UCSD-AML1 (cell line): ENCODE measurements at regions not wholly inside any gene's neighbourhood (a gene's known extent, or its start where the extent isn't known, plus 50 kb on each side); places are given as distances from the start of the nearest gene placed in this dataset.

Experiments
- DNase-seq: peaks from one replicate; lab custom pipeline; 2025; ENCODE audit not compliant: unreplicated experiment; lab: John Stamatoyannopoulos, UW

GRCh38 chr21:26784974-26785373 is 60.2 kb downstream of the ADAMTS1 start:
- DNase-seq: no peak

DNA sequence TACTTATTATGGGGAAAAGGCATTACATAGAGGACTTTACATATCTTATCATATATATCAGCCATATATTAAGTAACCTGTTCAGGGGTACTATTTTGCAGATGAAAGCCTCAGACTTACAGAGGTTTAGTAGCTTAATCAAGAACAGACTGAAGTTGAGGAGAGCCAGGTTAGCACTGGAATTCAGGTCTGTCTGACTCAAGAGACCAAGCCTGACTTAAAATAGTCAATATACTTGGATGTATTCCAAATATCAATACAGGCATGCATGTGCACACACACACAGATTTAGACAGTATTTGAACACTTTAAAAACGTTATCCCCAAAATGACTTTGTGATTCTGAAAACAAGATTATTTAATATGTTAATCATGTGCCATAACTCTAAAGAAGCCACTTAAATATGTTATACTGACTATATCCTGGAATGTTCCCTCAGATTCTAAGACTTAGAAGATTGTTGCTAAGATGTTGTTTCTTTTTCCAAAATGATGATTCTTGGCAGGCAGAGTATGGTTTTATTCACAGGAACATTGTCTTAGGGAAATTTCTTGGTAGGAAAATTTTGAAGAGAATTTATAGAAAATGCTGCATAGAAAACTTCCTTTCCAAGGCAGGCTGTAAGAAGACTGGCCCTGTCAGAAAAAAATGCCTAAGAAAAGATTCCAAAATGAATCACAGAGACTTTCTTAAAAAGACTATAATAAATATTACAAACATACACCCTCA is 61.6 kb downstream of the ADAMTS1 start:
- no peak for DNase-seq

- DNase-seq: no peak
These were observed 62.5 kb downstream of the ADAMTS1 start for GRCh38 chr21:26782747-26783146.

- DNase-seq: no peak
These were observed 62.9 kb downstream of the ADAMTS1 start for GRCh38 chr21:26782331-26782730.

DNA sequence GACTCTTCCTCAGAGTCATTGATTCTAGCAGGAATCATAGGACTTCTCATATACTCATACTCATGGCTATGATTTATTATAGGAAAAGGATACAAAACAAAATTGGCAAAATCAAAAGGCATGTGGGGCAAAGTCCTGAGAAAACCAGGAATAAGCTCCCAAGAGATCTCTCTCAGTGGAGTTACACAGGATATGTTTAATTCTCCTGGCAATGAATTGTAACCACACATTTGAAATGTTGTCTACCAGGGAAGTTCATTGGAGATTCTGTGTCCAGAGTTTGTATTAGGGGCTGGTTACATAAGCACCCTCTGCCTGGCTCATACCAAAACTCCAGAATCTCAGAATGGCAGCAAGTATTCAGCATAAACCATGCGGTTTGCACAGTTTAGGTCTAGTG is 63.9 kb downstream of the ADAMTS1 start:
- DNase-seq: no peak

- DNase-seq: no peak
These were observed 68.0 kb downstream of the ADAMTS1 start for GRCh38 chr21:26777166-26777565.

DNA sequence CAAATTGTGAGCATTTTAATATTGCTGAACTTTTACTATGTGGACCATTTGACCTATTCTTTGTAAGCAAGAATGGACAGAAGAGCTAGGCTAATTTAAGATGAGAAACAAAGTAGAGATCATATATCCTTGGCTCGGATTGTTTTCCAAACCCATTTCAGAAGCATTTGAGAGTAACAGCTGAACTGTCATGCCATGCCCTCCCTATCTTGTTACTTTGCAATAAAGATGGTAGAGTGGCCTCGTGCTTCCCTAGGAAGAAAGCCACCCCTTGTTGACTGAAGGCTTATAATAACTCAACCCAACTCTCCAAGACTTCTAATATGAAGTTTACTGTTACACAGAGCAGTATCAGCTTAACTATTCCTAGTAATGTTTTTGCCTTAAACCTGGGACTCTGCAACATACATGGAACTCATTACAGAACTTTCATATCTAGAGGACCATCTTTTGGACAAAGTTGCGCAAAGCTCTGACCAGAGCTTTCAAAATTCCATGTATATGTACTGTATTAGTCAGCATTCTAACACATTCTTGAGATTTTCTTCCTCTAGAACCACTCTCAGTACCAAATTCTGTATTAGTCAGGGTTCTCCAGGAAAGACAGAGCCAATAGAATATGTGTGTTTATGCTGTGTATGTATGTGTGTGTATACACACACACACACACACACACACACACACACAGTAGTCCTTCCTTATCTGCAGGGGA is 68.7 kb downstream of the ADAMTS1 start:
- no peak for DNase-seq

DNA sequence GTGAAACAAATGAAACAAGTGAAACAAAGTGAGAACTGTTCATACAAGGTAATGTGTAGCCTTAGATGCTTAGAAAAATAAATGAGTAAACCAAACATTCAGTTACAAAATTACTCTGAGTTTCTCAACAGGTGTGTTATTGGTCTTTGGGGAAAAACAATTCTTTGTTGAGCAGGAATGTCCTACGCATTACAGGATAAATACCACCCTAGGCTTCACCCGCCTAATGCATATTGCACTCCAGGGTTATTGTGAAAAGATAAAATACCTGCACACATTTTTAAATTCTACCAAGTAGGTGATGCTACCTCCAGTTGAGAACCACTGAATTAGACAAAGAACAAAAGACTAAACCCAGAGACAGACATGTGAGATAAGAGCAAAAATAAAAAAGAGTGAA is 72.2 kb downstream of the ADAMTS1 start:
- DNase-seq: no peak

- DNase-seq: no peak
These were observed 75.5 kb downstream of the ADAMTS1 start for GRCh38 chr21:26769613-26770188.

- no peak for DNase-seq
These were observed 78.3 kb downstream of the ADAMTS1 start for GRCh38 chr21:26766826-26767325.

- no peak for DNase-seq
These were observed 83.9 kb downstream of the ADAMTS1 start for GRCh38 chr21:26761174-26761915.

DNA sequence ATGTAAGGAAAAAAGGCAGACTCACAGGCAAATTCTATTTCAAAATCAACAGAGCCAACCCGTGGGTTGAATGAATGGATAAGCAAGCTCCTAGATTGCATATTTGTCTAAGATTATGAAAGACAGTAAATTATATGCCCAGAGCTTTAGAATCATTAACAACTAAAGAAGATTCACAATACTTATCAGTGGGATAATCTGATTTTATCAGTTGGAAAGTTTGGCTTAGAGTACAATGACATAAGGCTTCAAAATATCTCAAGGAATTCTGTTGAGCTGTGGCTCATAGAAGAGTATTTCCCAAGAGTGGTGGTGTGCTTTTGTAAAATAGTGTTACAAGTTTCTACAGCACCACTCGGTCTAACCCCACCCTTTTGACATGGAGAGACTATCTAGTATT is 85.5 kb downstream of the ADAMTS1 start:
- DNase-seq: no peak

DNA sequence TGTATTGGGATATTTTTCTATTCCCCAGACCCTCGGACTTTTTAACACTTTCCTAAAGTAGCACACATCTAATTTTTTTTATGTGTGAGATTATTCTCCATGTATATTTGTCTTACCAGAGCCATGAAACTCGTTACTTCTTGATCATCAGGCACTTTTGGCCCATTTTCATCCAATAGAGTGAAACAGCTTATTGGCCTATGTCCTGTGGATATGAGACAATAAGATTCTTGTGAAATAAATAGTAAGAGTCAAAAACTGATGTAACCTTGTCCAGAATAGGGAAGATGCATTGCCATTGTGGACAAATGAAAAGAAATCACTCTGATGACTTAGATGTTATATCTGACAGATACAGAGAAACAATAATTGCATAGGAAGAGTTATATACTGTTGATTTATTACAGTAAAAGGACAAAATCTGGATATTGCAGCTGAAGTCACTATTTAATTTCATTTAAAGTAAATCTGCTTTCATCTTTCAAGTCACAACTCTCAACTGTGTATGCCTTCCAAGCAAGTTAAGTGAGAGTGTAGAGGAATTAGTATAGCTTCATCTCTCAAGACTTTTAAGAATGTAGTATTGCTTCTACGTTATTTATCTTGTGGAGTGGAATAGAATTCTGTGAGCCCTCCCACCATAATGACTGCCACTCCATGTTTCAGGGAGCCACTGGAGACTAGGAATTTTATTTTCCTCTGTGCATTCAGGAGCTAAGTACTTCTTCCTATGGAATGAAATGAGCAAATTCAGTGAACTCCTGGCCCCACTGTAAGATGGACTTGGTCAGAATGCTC is 86.9 kb downstream of the ADAMTS1 start:
- DNase-seq: no peak

GRCh38 chr21:26756491-26757159 is 88.6 kb downstream of the ADAMTS1 start:
- DNase-seq: no peak

DNA sequence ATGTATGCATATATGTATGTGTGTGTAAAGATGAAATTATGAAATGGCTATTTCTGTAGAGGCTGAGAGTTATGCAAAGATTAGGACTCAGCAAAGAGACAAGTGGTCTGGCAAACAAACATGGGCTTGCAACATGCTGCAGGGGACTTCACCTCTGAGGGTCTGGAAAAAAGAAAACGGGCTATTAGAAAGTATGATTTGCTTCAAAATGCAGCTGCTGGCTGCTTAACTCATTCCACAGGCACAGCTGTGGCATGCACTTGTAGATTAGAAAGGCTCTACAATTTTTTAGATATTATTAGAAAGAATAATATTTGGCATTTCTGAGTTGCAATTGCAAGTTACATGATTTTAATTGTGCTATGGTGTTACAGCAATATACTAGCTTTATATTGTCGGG is 90.4 kb downstream of the ADAMTS1 start:
- no peak for DNase-seq

DNA sequence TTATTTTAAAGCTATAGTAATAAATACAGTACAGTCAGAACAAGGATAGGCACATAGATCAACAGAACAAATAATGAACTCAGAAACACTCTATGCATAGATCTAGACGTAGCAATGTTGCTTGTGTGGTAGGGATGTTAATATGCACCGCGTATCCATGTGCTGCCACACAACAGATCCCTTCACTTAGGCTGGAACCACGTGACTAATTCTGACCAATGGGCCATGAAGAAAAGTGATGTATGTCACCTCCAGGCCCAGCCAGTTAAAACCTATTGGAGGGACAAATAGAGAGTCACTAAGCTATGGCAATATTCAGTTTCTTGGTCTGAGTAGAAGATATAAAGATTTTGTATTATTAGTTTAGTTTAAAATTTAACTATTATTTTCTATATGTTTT is 91.4 kb downstream of the ADAMTS1 start:
- no peak for DNase-seq

- DNase-seq: no peak
These were observed 92.4 kb downstream of the ADAMTS1 start for GRCh38 chr21:26752849-26753248.

DNA sequence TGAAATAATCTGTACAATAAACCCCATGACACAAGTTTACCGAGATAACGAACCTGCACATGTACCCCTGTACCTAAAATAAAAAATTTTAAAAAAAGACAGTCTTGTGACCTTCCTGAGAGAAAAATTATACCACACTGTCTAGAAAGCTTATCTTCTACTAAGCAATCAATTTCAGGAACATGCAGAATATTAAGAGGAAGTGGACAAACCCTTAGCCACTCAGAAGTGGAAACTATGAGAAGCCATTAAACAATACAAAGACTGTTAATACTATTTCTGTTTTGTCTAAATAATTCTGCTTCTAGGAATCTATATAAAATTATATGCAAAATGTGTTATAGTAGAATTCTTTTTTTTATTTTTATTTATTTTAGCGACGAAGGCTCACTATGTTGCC is 93.9 kb downstream of the ADAMTS1 start:
- DNase-seq: no peak

DNA sequence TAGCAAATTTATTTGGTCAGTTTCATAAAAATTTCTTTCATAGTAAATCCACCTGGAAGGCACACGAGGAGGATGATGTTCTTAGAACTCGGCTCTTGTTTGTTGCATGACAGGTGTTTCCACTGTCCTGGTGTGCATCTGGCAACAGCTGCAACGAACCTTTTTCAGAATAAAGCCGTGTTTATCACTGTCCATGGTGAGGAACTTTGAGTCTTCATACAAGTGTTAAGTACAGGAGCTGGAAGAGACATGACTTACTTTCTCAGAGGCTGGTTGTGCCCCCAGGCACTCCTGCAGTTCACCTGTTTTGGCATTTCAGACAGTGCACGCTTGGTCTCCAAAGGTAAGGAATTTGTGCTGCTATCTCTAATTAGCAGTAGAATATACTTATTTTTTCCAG is 97.1 kb downstream of the ADAMTS1 start:
- DNase-seq: no peak

- no peak for DNase-seq
These were observed 98.0 kb downstream of the ADAMTS1 start for GRCh38 chr21:26747216-26747615.
